D721Med (cell line): ENCODE measurements at regions not wholly inside any gene's neighbourhood (a gene's known extent, or its start where the extent isn't known, plus 50 kb on each side); places are given as distances from the start of the nearest gene placed in this dataset.

Experiments used
- DNase-seq: peaks from one replicate; pipeline ENCODE4 v3.0.0; 2011; ENCODE audit warnings: low spot score; ENCODE audit not compliant: insufficient read length
- FAIRE-seq: peaks from 2 replicates; lab custom pipeline; 2011; peaks lifted over from hg19 to GRCh38; lab: Jason Lieb, UNC
- TF ChIP-seq, protein P1 (sequence below): IDR thresholded peaks from 2 replicates; pipeline ENCODE4 v1.5.1; 2012; ENCODE audit warnings: mild to moderate bottlenecking, control low read depth; ENCODE audit not compliant: insufficient read depth; ENCODE audit errors: missing control alignments

DNA sequence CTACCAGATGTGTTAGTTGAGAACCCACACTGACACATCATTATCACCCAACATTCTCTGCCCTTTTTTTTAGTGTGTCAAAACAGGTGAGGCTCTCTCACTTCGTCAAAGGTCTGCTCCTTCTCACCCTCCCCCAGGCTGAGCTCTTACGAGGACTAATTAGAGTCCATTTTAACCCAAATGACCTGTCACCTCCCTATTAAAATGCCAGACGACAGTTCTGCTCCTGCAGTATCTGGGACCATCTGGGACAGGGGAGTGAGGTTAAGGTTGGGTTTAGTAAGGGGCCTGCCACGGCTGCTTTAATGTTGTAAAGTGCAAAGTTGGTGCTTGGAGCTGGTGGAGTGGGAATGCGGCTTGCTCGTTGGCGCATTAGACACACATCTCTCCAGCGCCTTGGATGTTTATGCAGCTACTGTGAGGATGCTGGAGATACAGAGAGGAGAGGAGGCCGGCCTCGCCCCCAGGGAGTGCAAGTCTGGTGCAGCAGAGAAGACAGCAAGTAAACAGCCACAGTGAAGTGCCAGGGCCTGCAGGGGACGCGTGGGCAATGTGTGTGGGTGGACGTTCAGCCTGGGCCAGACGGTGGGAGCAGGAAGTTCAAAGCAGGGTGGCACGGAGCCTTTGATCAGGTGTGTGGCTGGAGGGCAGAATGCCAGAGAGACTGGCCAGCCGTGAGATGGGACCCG lies 96.2 kb downstream of the C9orf50 start:
- DNase-seq (no peak), FAIRE-seq (no peak)
- TF ChIP-seq, protein P1, sequence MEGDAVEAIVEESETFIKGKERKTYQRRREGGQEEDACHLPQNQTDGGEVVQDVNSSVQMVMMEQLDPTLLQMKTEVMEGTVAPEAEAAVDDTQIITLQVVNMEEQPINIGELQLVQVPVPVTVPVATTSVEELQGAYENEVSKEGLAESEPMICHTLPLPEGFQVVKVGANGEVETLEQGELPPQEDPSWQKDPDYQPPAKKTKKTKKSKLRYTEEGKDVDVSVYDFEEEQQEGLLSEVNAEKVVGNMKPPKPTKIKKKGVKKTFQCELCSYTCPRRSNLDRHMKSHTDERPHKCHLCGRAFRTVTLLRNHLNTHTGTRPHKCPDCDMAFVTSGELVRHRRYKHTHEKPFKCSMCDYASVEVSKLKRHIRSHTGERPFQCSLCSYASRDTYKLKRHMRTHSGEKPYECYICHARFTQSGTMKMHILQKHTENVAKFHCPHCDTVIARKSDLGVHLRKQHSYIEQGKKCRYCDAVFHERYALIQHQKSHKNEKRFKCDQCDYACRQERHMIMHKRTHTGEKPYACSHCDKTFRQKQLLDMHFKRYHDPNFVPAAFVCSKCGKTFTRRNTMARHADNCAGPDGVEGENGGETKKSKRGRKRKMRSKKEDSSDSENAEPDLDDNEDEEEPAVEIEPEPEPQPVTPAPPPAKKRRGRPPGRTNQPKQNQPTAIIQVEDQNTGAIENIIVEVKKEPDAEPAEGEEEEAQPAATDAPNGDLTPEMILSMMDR, result no peak

DNA sequence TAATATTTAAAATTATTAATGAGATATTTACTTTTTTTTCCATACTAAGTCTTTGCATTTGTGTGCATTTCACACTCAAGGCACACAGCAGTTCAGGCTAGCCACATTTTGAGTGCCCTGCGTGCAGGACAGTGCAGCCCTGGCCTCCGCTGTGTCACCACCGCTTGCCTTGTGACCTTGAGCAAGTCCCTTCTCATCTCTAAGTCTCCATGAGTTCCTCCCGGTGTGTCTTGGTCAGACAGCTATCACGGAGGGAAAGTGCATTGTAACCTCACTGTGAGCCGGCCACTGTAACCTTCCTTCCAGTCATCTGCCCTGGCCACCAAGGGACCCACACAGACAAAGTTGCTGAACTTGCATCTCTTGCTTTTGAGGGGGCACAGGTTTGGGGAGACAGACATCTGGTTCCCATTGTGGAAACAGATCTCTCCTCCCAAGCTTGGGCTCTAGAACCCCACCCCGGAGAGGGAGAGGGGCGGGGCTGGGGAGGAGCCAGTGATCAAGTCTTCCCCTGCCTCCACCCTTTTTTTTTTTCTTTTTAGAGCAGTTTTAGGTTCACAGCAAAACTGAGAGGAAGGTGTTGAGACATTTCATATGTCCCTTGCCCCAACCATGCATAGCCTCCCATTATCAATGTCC lies 96.8 kb downstream of the C9orf50 start:
- DNase-seq (no peak), FAIRE-seq (no peak)
- TF ChIP-seq, protein P1, result no peak

DNA sequence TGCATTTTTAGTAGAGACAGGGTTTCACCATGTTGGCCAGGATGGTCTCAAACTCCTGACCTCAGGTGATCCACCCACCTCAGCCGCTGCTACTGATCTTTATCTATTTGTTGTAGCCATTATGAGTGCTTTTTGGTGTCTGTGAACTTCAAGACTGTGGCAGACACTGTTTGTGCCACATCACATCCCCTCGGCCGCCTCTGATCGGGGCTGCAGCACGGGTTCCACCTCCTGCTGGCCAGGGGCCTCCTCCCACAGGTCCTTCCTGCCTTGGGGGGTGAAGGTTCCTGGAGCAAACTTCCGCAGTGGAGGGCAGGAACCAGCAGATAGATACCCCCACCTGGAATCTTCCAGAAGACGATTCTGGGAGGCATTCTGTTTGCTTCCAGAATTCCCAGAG lies 98.5 kb downstream of the C9orf50 start:
- DNase-seq (no peak), FAIRE-seq (no peak)
- TF ChIP-seq, protein P1, result no peak

DNA sequence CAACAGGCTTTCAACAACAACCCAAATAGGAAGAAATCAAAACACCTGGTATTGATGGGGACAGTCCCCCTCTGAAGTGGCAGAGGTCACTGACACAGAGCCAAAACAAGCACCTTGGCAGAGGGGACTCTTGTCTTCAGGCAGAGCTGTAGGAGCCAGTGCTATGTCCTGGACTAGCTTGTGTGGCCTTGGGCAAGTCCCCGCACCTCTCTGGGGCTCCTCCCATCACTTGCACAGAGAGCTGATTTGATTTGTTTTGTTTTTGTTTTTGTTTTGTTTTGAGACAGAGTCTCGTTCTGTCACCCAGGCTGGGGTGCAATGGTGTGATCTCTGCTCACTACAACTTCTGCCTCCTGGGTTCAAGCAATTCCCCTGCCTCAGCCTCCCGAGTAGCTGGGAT lies 100.8 kb downstream of the C9orf50 start:
- DNase-seq, result no peak
- TF ChIP-seq, protein P1, result no peak
- no peak for FAIRE-seq

DNA sequence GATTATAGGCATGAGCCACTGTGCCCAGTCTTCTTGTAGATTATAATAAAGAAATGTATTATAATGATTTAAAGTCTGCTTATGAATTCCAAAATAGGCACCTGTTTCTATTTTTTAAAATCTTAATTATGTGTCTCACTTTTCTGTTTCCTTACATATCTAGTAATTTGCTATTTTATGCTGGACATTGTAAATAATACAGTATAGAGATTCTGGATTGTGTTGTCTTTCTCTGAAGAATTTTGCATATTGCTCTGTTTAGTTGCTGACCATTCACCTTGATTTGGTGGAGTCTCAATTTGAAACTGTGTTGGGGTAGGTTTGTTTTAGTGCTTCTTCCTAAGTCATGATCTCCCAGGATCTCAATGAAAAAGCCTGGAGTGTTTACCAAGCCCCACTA lies 102.8 kb downstream of the C9orf50 start:
- no peak for FAIRE-seq
- DNase-seq, result no peak
- TF ChIP-seq, protein P1, result no peak

DNA sequence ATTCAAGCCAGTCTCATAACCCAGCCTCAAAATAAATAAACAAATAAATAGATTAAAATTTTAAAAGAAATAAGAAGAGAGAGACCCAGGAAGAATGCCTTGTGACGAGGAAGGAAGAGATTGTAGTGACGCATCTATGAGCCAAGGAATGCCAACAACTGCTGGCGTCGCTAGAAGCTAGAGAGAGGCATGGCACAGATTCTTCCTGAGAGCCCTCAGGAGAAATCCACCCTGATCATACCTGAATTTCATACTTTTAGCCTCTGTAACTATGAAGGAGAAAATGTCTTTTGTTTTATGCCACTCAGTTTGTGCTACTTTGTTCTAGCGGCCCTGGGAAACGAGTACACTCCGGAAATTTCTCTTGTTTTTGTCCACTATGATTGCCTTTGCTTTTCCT lies 103.9 kb downstream of the C9orf50 start:
- no peak for DNase-seq
- FAIRE-seq, result no peak
- TF ChIP-seq, protein P1, result no peak

DNA sequence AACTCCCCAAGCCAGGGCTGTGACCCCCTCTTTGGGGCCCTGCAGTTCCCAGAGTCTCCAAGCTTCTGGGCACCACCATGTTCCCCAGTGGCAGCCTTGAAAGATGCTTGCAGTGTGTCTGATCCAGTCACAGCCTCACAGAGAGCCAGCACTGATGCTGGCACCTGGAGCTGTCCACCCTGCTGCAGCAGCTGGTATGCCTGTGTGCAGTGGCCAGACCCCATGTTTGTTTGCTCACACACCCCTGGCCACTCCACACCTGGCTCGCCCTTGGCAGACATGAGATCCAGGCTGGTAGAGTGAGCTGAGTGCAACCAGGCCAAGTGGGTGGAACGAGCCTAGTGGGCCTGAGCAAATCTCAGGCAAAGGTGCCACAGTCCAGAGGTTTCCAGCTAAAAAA lies 106.0 kb downstream of the C9orf50 start:
- FAIRE-seq (no peak), DNase-seq (no peak)
- TF ChIP-seq, protein P1, result no peak
